SJCRH30 (cell line): ENCODE measurements at regions not wholly inside any gene's neighbourhood (a gene's known extent, or its start where the extent isn't known, plus 50 kb on each side); places are given as distances from the start of the nearest gene placed in this dataset.

Source experiments
- DNase-seq, 2 experiments: peaks; one replicate each; pipeline ENCODE4 v3.0.0-alpha.2; 2015 to 2020
- H3K27ac ChIP-seq: fragments of 250-450 bp; sonication (Bioruptor Pico); 2 replicates; pipeline ENCODE4 v1.5.1; 2020; ENCODE audit warnings: mild to moderate bottlenecking, moderate library complexity
- H3K27me3 ChIP-seq: fragments of 250-450 bp; sonication (Bioruptor Pico); 2 replicates; pipeline ENCODE4 v1.5.1; 2020; ENCODE audit warnings: mild to moderate bottlenecking, moderate library complexity
- H3K36me3 ChIP-seq: fragments of 250-450 bp; sonication (Bioruptor Pico); 2 replicates; pipeline ENCODE4 v1.5.1; 2020; ENCODE audit warnings: mild to moderate bottlenecking, moderate library complexity
- H3K4me1 ChIP-seq: fragments of 250-450 bp; sonication (Bioruptor Pico); 2 replicates; pipeline ENCODE4 v1.5.1; 2020; ENCODE audit warnings: mild to moderate bottlenecking, moderate library complexity
- H3K4me3 ChIP-seq: fragments of 250-450 bp; sonication (Bioruptor Pico); 2 replicates; pipeline ENCODE4 v1.5.1; 2020; ENCODE audit warnings: mild to moderate bottlenecking, moderate library complexity
- H3K9me3 ChIP-seq: fragments of 250-450 bp; sonication (Bioruptor Pico); replicated peaks from 2 replicates; pipeline ENCODE4 v1.5.1; 2020; ENCODE audit warnings: mild to moderate bottlenecking, moderate library complexity

DNA sequence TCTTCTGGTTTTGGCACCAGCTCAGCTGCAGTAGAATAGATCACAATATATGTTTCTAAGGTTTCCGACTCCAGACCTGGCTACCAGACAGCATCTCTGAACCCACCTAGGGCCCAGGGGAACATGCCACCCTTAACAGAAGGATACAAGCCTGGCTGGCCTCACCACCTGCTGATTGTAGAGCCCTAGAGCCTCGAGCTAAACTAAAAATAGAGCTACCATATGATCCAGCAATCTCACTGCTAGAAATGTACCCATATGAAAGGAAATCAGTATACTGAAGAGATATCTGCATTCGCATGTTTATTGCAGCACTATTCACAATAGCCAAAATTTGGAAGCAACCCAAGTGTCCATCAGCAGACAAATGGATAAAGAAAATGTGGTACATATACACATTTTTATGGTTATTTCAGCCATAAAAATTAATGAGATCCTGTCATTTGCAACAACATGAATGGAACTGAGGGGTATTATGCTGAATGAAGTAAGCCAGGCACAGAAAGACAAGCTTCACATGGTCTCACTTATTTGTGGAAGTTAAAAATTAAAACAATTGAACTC is 242.4 kb upstream of the SLC39A10 start:
- no peaks in the 10 kb centered on the region for H3K36me3 ChIP-seq
- no peak overlapping the region for H3K27ac ChIP-seq
- H3K27me3 ChIP-seq: no peaks in the 10 kb centered on the region; the same call in 1 of the 2 replicates
- H3K4me1 ChIP-seq: no peaks in the 10 kb centered on the region
- DNase-seq: no peak
- no peaks in the 10 kb centered on the region for H3K9me3 ChIP-seq
- no peak overlapping the region for H3K4me3 ChIP-seq

DNA sequence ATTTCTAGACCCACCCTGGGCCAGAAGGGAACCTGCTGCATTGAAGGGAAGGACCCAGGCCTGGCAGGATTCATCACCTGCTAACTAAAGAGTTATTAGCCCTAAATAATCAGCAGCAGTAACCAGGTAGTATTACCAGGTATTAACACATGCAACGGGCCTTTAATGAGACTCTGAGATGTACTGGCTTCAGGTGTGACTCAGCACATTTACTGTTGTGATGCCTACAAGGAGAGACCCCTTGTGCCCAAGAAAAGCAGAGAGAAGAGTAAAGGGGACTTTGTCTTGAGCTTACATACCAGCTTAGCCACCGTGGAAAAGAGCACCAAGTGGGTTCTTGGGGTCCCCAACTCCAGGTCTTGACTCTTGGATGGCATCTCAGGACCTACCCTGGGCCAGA is 243.1 kb upstream of the SLC39A10 start:
- no peak for DNase-seq
- Histone ChIP-seq H3K4me1 (no peaks in the 10 kb centered on the region), H3K4me3 (no peak overlapping the region), H3K27me3 (no peaks in the 10 kb centered on the region; the same call in 1 of the 2 replicates), H3K27ac (no peak overlapping the region), H3K9me3 (no peaks in the 10 kb centered on the region), H3K36me3 (no peaks in the 10 kb centered on the region)

DNA sequence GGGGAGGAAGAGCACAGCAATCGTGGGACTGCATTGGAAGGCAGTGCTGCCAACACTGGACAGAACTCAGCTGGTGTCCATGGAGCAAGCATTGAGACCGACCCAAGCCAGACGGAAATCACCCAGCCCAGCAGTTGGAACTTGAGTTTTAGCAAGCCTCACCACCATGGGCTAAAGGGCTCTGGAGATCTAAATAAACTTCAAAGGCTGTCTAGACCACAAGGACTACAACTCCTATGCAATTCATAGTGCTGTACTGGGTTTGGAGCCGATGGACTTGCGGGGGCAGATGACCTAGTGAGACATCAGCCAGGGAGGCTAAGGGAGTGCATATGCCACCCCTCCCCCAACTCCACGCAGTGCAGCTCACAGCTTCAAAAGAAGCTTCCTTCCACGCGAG is 243.6 kb upstream of the SLC39A10 start:
- no peaks in the 10 kb centered on the region for H3K9me3 ChIP-seq

DNA sequence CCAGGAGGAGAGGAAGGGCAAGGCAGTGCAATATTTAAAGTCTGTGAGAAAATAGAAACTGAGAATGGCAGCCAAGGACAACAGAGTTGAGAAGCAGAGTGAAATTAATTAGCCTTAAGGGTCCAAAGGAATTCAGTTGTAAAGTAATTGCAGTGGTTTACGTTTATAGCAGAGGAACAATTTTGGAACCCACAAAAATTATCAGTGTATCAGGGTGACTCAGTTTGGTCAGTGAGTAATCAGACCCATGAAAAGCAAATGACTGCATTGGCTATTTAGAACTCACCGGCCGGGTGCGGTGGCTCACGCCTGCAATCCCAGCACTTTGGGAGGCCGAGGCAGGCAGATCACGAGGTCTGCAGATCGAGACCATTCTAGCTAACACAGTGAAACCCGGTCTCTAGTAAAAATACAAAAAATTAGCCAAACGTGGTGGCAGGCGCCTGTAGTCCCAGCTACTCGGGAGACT is 245.8 kb upstream of the SLC39A10 start:
- Histone ChIP-seq H3K36me3 (no peaks in the 10 kb centered on the region), H3K4me1 (no peaks in the 10 kb centered on the region), H3K27ac (no peak overlapping the region), H3K27me3 (no peaks in the 10 kb centered on the region; the same call in 1 of the 2 replicates), H3K4me3 (no peak overlapping the region), H3K9me3 (no peaks in the 10 kb centered on the region)
- DNase-seq: no peak

More for the DNA sequence above, 243.6 kb upstream of the SLC39A10 start:
- Histone ChIP-seq H3K27ac (no peak overlapping the region), H3K36me3 (no peaks in the 10 kb centered on the region), H3K4me1 (no peaks in the 10 kb centered on the region), H3K27me3 (no peaks in the 10 kb centered on the region; the same call in 1 of the 2 replicates), H3K4me3 (no peak overlapping the region)
- no peak for DNase-seq

DNA sequence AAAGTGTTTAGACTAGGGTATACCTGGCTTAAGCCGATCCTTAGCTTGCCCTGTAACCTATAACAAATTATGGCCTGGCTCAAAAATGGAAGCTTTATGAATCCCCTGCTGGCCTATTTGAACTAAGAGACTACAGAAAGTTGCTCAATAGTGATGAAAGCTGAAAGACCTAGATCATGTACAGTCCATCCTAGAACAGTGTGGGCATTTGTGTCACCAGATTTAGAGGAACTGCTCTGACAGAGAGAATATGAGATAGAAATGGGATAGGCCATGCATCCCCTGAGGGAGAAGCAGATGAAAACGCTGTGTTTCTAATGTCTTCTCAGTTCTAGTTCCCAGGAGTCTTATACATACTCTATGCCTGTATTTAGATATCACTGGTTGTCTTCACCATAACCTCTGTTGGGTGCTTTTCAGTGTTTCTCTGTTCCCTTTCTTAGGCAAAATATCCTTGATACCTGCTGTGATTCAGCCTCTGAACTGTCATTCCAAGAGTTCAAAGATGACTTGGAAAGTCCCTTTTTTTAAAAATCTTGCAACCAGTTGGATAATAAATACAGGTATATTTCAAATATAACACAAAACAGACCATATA is 246.9 kb upstream of the SLC39A10 start:
- H3K4me1 ChIP-seq: no peaks in the 10 kb centered on the region
- H3K27me3 ChIP-seq: no peaks in the 10 kb centered on the region; the same call in 1 of the 2 replicates
- H3K4me3 ChIP-seq: no peak overlapping the region
- H3K27ac ChIP-seq: no peak overlapping the region
- no peaks in the 10 kb centered on the region for H3K9me3 ChIP-seq
- DNase-seq: no peak
- H3K36me3 ChIP-seq: no peaks in the 10 kb centered on the region

DNA sequence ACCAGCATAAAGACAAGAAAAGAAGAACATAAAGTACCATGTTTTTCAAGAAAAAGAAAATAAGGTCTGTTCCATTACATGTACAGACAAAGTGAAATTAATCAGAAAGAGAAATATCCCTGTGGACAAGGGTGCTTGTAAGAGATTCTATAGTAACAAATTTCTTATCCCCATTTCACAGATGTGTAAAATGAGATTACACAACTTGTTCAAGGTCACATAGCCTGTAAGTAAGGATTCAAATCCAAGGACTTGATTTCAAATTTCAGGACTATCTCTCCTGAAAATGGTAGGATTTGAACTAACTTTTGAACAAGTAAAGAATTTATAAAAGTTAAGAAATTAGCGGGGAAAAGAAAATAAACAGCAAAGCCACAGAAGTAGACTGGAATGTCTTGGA is 248.2 kb upstream of the SLC39A10 start:
- no peaks in the 10 kb centered on the region; the same call in 1 of the 2 replicates for H3K27me3 ChIP-seq
- H3K4me1 ChIP-seq: no peaks in the 10 kb centered on the region
- H3K9me3 ChIP-seq: no peaks in the 10 kb centered on the region
- no peaks in the 10 kb centered on the region for H3K36me3 ChIP-seq
- DNase-seq: no peak
- H3K4me3 ChIP-seq: no peak overlapping the region
- no peak overlapping the region for H3K27ac ChIP-seq

DNA sequence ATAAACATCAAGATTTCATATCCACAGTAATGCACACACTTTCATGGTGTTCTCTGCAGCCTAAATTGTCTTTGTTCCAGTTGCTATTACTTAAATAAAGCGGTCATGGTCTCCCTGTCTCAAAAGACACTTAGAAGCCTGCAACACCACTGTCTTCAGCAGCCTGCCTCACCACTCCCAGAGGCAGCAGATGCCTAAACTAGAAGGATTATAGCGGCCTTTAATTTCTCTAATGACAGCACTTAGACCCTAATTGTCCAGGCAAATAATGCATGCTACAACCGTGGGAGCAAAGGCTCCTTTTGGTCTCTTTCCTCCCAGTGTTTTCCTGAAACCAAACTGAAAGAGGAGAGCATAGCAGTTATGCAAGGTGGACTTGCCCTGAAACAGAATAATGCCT is 248.8 kb upstream of the SLC39A10 start:
- peak in 1 of 2 experiments; percentile 34 for DNase-seq
- H3K27ac ChIP-seq: no peak overlapping the region
- no peaks in the 10 kb centered on the region for H3K4me1 ChIP-seq
- no peaks in the 10 kb centered on the region for H3K9me3 ChIP-seq
- H3K4me3 ChIP-seq: no peak overlapping the region
- no peaks in the 10 kb centered on the region; the same call in 1 of the 2 replicates for H3K27me3 ChIP-seq
- H3K36me3 ChIP-seq: no peaks in the 10 kb centered on the region

DNA sequence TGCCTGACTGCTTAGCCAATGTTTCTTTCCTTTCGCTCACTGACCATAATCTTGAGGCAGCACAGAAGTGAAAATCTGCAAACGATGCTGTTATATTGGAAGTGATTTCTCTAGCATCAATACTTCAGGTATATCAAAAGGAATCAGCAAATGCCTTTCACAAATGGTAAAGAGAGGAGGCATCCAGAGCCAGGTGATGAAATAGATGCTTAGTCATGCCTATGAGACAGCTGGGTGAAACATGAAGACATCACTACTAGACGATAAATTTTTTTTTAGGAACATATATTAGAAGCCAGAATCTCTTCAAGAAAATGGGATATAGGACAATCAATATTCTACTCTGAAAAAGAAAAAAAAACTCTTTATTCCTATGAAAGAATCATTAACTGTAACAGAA is 249.2 kb upstream of the SLC39A10 start:
- H3K9me3 ChIP-seq: no peaks in the 10 kb centered on the region
- DNase-seq: no peak
- no peaks in the 10 kb centered on the region for H3K4me1 ChIP-seq
- H3K4me3 ChIP-seq: no peak overlapping the region
- H3K27me3 ChIP-seq: no peaks in the 10 kb centered on the region; the same call in 1 of the 2 replicates
- H3K27ac ChIP-seq: no peak overlapping the region
- no peaks in the 10 kb centered on the region for H3K36me3 ChIP-seq

DNA sequence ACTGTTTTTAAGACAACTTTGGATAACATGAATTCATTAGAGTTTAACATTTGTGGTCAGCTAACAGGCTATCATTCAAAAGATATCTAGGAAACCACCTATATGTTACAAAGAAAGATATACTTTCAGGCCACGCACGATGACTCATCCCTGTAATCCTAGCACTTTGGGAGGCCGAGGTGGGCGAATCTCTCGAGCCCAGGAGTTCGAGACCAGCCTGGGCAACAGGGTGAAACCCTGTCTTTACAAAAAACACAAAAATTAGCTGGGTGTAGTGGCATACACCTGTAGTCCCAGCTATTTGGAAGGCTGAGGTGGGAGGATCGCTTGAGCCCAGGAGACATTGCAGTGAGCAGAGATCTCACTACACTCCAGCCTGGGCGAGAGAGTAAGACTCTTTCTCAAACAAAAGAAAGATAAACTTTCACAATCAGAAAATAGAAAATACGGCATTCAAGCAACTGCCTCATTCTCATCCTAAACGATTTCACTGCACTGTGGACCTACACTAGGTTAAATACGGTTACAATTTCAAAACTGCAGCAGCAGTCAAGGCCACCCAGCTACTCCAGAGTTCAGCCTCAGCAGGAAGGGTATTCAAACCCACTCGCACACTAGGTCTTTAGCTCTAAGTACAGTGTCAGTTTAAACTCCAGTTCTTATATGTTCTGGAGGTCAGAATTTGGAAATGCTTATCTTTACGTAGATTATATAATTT is 250.0 kb upstream of the SLC39A10 start:
- H3K27me3 ChIP-seq: no peaks in the 10 kb centered on the region; the same call in 1 of the 2 replicates
- H3K27ac ChIP-seq: no peak overlapping the region
- H3K9me3 ChIP-seq: no peaks in the 10 kb centered on the region
- no peaks in the 10 kb centered on the region for H3K36me3 ChIP-seq
- no peak overlapping the region for H3K4me3 ChIP-seq
- no peak for DNase-seq
- no peaks in the 10 kb centered on the region for H3K4me1 ChIP-seq

DNA sequence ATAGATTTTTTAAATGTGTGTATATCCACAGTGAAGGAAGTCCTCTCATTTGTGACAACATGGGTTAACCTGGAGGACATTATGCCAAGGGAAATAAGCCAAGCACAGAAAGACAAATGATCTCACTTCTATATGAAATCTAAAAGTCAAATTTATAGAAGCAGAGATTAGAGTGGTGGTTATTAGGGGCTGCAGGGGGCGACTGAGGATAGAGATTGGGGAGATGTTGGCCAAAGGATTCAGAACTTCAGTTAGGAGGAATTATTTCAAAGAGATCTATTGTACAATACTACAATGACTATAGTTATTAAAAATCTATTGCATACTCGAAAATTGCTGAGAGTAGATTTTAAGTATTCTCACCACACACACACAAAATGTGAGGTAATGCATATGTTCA is 252.4 kb upstream of the SLC39A10 start:
- Histone ChIP-seq H3K9me3 (no peaks in the 10 kb centered on the region), H3K27ac (no peak overlapping the region), H3K4me3 (no peak overlapping the region), H3K4me1 (no peaks in the 10 kb centered on the region), H3K27me3 (no peaks in the 10 kb centered on the region), H3K36me3 (no peaks in the 10 kb centered on the region)
- DNase-seq: peak in 1 of 2 experiments; percentile 39

DNA sequence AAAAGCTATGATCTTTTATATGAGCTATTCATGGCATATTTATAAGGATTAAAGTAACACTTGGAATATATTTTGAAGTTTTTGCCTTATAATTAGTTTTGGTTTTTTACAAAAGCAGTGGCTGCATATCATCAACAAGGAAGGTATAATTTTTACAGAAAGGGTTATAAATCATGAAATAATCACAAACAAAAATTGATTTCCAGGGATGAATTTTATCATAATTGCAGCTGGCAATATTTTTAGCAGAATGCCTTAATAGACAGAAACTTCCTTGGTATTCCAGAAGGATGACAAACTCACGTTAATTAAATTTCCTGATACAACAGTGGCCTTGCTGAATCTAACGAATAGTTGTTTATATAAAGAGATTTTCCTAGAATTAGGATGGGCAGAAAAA is 260.5 kb upstream of the SLC39A10 start:
- no peak overlapping the region for H3K4me3 ChIP-seq
- H3K27me3 ChIP-seq: no peaks in the 10 kb centered on the region

DNA sequence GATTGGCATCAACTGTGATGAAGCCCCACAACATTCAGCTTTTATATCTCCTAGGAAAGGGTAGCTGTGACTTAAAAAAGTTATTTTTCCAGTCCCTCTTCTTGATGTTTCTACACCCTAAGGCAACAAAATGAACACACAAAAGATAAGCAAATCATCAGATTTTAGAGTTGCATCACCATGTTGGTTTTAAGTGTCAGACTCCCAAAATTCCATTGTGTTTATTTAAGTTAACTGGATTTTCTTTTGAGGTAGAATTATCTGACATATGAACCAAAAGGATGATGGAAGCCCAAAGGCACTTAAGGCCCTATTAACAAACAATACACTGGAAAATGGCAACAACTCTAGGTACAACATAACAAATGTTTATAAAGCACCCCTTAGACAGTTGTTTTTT is 261.7 kb upstream of the SLC39A10 start:
- Histone ChIP-seq H3K9me3 (no peaks in the 10 kb centered on the region), H3K27ac (no peak overlapping the region), H3K4me1 (no peaks in the 10 kb centered on the region), H3K4me3 (no peak overlapping the region), H3K27me3 (no peaks in the 10 kb centered on the region), H3K36me3 (no peaks in the 10 kb centered on the region)
- DNase-seq: no peak

More for the DNA sequence above, 260.5 kb upstream of the SLC39A10 start:
- Histone ChIP-seq H3K4me1 (no peaks in the 10 kb centered on the region), H3K27ac (no peak overlapping the region), H3K36me3 (no peaks in the 10 kb centered on the region), H3K9me3 (no peaks in the 10 kb centered on the region)
- DNase-seq: no peak

DNA sequence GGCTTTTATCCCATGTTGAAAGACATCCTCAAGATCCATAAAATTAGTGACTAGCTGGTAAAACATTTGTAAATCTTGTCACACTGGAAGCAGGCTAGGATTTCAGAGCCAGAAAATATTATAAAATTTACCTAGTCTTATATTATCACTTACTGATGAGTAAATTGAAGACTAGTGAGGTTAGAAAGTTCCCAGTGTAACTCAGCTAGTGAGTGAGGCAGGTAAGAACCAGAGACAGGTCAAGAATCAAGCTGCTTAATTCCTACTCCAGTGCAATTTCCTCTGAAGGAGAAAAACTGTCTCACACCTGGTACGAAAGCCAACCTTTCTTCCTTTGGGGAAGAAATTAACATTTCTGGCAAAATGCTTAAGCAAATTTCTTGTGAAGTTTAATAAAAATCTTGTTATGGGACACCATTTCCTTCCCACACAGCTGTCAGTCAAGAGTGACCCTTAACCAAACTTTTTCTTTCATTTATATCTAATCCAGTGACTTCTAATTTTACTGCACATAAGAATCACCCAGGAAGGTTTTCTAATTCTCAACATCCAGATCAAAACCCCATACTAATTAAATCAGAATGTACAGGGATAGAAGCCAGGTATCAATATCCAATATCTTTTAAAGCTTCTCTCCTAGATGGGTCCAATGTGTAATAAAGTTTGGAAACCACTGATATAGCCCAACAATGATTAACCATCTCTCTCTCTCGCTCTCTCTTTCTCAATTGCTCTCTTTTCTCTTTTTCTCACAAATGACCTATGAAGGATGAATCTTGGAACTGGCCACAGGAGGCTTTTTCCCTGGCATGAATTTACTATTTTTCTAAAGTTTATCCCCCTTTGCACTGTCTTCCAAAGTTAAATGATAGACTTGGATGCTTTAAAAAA is 264.3 kb upstream of the SLC39A10 start:
- no peaks in the 10 kb centered on the region for H3K27me3 ChIP-seq
- H3K4me3 ChIP-seq: no peak overlapping the region
- DNase-seq: no peak
- no peaks in the 10 kb centered on the region for H3K9me3 ChIP-seq
- H3K27ac ChIP-seq: no peak overlapping the region
- H3K36me3 ChIP-seq: no peaks in the 10 kb centered on the region
- H3K4me1 ChIP-seq: no peaks in the 10 kb centered on the region

DNA sequence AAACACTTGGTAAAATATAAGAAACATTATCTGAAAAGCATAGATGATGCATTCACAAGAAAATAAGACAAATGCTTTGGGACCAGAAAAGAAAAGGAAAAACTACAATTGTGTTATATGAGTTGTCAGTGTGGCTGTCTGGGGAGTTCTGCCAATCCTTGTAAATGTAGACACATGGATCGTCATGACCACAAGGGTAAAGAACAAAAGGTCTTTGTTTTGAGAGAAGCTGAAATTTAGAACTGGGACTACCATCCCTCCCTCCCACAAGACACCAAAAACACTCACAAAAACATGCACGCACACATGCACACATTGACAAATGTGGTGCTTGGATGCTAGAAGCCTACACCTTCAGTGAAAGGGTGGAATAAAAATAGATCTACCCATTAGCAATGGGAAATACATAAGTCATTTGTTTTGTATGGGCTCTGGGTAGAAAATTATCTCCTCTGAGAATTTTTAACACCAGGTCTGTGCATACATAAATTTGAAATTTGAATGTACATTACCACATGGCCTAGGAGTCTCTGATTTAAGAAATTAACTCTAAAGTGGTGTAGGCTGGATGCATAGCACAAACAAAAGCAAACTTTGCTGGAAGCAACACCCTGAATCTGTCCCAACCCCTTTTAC is 266.2 kb upstream of the SLC39A10 start:
- Histone ChIP-seq H3K4me1 (no peaks in the 10 kb centered on the region), H3K36me3 (no peaks in the 10 kb centered on the region), H3K9me3 (no peaks in the 10 kb centered on the region), H3K27ac (no peak overlapping the region), H3K4me3 (no peak overlapping the region), H3K27me3 (no peaks in the 10 kb centered on the region)
- DNase-seq: peak in 1 of 2 experiments; percentile 33
